ENCODE measurements at regions not wholly inside any gene's neighbourhood (a gene's known extent, or its start where the extent isn't known, plus 50 kb on each side); places are given as distances from the start of the nearest gene placed in this dataset.

DNA sequence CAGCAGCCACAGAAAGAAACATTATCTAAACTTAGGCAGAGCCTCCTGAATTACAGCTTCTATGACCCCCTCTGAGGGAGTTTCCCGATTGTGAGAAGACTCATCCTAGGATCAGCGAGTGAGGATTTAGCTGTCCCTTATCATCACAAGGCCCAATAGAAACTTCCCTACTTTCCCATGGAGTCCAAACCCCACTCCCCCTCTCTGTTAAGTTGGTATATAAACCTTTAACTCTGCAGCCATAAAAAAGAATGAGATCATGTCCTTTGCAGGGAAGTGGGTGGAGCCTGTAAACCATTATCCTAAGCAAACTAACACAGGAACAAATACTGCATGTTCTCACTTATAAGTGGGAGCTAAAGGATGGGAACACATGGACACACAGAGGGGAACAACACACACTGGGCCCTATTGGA, 78.8 kb downstream of the MYL12B start (continued):
- TF ChIP-seq ZBTB11 (tag by site-specific recombination; conservative IDR thresholded peaks at IDR 0.05; ENCODE audit: low read depth), result peak; percentile 77
- TF ChIP-seq MZF1 (tag by site-specific recombination; IDR thresholded peaks at IDR 0.05; ENCODE audit: borderline replicate concordance), result peak; percentile 41; the same call in 1 of the 2 replicates
- TF ChIP-seq, protein P1, sequence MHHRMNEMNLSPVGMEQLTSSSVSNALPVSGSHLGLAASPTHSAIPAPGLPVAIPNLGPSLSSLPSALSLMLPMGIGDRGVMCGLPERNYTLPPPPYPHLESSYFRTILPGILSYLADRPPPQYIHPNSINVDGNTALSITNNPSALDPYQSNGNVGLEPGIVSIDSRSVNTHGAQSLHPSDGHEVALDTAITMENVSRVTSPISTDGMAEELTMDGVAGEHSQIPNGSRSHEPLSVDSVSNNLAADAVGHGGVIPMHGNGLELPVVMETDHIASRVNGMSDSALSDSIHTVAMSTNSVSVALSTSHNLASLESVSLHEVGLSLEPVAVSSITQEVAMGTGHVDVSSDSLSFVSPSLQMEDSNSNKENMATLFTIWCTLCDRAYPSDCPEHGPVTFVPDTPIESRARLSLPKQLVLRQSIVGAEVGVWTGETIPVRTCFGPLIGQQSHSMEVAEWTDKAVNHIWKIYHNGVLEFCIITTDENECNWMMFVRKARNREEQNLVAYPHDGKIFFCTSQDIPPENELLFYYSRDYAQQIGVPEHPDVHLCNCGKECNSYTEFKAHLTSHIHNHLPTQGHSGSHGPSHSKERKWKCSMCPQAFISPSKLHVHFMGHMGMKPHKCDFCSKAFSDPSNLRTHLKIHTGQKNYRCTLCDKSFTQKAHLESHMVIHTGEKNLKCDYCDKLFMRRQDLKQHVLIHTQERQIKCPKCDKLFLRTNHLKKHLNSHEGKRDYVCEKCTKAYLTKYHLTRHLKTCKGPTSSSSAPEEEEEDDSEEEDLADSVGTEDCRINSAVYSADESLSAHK (tag by site-specific recombination; IDR thresholded peaks at IDR 0.05), result peak; percentile 84
- TF ChIP-seq HOXC10 (CRISPR knock-in tag; IDR thresholded peaks at IDR 0.05), result no peak
- TF ChIP-seq, protein P2, sequence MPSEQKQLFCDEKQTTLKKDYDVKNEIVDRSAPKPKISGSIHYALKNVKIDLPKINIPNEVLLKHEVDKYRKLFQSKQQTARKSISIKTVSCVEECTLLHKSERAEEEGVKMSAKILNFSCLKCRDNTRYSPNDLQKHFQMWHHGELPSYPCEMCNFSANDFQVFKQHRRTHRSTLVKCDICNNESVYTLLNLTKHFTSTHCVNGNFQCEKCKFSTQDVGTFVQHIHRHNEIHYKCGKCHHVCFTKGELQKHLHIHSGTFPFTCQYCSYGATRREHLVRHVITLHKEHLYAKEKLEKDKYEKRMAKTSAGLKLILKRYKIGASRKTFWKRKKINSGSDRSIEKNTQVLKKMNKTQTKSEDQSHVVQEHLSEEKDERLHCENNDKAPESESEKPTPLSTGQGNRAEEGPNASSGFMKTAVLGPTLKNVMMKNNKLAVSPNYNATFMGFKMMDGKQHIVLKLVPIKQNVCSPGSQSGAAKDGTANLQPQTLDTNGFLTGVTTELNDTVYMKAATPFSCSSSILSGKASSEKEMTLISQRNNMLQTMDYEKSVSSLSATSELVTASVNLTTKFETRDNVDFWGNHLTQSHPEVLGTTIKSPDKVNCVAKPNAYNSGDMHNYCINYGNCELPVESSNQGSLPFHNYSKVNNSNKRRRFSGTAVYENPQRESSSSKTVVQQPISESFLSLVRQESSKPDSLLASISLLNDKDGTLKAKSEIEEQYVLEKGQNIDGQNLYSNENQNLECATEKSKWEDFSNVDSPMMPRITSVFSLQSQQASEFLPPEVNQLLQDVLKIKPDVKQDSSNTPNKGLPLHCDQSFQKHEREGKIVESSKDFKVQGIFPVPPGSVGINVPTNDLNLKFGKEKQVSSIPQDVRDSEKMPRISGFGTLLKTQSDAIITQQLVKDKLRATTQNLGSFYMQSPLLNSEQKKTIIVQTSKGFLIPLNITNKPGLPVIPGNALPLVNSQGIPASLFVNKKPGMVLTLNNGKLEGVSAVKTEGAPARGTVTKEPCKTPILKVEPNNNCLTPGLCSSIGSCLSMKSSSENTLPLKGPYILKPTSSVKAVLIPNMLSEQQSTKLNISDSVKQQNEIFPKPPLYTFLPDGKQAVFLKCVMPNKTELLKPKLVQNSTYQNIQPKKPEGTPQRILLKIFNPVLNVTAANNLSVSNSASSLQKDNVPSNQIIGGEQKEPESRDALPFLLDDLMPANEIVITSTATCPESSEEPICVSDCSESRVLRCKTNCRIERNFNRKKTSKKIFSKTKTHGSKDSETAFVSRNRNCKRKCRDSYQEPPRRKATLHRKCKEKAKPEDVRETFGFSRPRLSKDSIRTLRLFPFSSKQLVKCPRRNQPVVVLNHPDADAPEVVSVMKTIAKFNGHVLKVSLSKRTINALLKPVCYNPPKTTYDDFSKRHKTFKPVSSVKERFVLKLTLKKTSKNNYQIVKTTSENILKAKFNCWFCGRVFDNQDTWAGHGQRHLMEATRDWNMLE (tag by site-specific recombination; conservative IDR thresholded peaks at IDR 0.05; ENCODE audit: low read depth), result peak; percentile 44; the same call in 1 of the 2 replicates

- H3K27ac ChIP-seq (ENCODE audit: extremely low read depth, low read depth, low read length), result no peak overlapping the region
- H3K9me3 ChIP-seq (ENCODE audit: control insufficient read depth, insufficient read depth, low read depth, low read length), result no peaks in the 10 kb centered on the region
- TF ChIP-seq ZNF623 (tag by site-specific recombination; IDR thresholded peaks at IDR 0.05) (peak; percentile 65), ZBTB6 (tag by site-specific recombination; IDR thresholded peaks at IDR 0.05) (no peak), PRDM2 (tag by site-specific recombination; IDR thresholded peaks at IDR 0.05; ENCODE audit: borderline replicate concordance) (no peak), ZNF626 (tag by site-specific recombination; IDR thresholded peaks at IDR 0.05) (no peak)
- no peaks in the 10 kb centered on the region for H3K36me3 ChIP-seq (ENCODE audit: control insufficient read depth in 2 of 2, insufficient read depth in 1 of 2, low read length in 2 of 2)
- POLR2A ChIA-PET, result no interaction called here
- no peaks in the 10 kb centered on the region for H3K4me1 ChIP-seq (ENCODE audit: control insufficient read depth, insufficient read depth, low read length)
- CTCF ChIA-PET, result no interaction called here
- no peak overlapping the region for H3K4me3 ChIP-seq (ENCODE audit: low read depth, low read length)
Measured at GRCh38 chr18:3342628-3343027, 80.7 kb downstream of the MYL12B start.
